ENCODE measurements at regions not wholly inside any gene's neighbourhood (a gene's known extent, or its start where the extent isn't known, plus 50 kb on each side); places are given as distances from the start of the nearest gene placed in this dataset.

DNA sequence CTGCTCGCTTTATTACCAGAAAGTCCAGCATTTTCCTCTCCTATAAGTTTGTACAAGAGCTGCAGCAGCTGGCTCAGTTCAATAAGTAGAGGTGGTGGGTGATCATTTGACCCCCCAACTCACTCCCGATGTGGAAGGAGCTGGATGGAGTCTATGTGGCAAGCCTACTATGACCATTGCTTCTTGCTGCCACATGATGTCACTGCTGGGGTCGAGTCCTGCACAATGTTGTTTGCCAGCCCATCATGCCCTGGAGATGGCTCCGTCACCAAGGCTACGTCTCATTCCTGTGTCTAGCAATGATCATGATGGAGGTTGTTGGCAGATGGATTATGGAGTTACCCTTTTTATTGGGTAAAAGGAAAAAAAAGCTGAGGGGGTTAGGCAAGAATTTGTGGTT lies 266.3 kb downstream of the PSAT1 start:
- no peaks in the 10 kb centered on the region for H3K27me3 ChIP-seq
- H3K27ac ChIP-seq = no peak overlapping the region
- intact Hi-C loops (cut with DNase I; ENCODE audit: low total_unique reads) = no loop called here
- DNase-seq = no peak
- H3K36me3 ChIP-seq = no peaks in the 10 kb centered on the region
- H3K9me3 ChIP-seq = no peaks in the 10 kb centered on the region
- TF ChIP-seq, protein P1, sequence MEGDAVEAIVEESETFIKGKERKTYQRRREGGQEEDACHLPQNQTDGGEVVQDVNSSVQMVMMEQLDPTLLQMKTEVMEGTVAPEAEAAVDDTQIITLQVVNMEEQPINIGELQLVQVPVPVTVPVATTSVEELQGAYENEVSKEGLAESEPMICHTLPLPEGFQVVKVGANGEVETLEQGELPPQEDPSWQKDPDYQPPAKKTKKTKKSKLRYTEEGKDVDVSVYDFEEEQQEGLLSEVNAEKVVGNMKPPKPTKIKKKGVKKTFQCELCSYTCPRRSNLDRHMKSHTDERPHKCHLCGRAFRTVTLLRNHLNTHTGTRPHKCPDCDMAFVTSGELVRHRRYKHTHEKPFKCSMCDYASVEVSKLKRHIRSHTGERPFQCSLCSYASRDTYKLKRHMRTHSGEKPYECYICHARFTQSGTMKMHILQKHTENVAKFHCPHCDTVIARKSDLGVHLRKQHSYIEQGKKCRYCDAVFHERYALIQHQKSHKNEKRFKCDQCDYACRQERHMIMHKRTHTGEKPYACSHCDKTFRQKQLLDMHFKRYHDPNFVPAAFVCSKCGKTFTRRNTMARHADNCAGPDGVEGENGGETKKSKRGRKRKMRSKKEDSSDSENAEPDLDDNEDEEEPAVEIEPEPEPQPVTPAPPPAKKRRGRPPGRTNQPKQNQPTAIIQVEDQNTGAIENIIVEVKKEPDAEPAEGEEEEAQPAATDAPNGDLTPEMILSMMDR (IDR thresholded peaks at IDR 0.05) = no peak
- no peaks in the 10 kb centered on the region for H3K4me1 ChIP-seq
- H3K4me3 ChIP-seq = no peak overlapping the region

DNA sequence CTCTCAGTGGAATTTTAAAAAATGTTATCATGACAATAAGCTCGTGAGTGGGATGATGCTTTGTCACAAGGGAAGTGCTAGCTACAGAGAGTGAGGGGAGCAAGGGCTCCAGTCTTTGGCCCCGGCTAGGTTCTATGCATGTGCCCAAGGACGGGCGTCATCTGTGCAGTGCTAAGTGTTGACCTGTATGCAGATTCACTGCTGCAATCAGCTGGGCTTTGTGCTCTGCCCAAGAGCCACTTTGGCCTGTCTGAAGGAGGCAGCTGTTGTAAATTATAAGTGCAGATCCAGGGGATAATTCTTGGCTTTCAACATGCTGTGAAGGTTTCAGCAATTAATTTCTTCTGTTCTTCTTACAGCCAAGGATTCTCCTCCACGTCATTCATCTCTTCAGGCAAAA lies 268.6 kb downstream of the PSAT1 start:
- H3K27me3 ChIP-seq = no peaks in the 10 kb centered on the region
- no peaks in the 10 kb centered on the region for H3K9me3 ChIP-seq
- H3K4me1 ChIP-seq = no peaks in the 10 kb centered on the region
- TF ChIP-seq, protein P1 (IDR thresholded peaks at IDR 0.05) = no peak
- no peak overlapping the region for H3K27ac ChIP-seq
- no peaks in the 10 kb centered on the region for H3K36me3 ChIP-seq
- intact Hi-C loops (cut with DNase I; ENCODE audit: low total_unique reads) = no loop called here
- no peak overlapping the region for H3K4me3 ChIP-seq
- no peak for DNase-seq

DNA sequence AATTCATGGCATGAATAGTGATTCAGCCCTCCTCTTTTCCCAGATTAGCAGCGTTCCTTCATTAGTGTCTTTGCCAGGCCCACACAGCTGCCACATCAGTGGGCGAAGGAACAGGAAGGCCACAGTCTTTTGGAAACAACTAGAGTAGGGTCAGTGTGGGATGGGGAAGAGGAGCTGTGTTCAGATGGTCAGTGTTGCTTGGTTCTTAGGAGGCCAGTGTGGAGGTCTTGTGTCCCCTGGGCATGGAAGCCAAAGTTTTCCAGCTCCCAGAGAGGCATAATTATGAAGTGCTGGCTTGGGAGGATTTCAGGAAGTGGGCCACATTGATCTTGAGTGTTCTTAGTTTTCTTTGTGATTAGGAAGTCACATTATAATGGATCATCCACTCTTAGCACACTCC lies 269.6 kb downstream of the PSAT1 start:
- intact Hi-C loops (cut with DNase I; ENCODE audit: low total_unique reads) = no loop called here
- Histone ChIP-seq H3K36me3 (no peaks in the 10 kb centered on the region), H3K27me3 (no peaks in the 10 kb centered on the region), H3K4me3 (no peak overlapping the region), H3K9me3 (no peaks in the 10 kb centered on the region), H3K27ac (no peak overlapping the region), H3K4me1 (no peaks in the 10 kb centered on the region)
- no peak for DNase-seq
- TF ChIP-seq, protein P1 (IDR thresholded peaks at IDR 0.05) = no peak

DNA sequence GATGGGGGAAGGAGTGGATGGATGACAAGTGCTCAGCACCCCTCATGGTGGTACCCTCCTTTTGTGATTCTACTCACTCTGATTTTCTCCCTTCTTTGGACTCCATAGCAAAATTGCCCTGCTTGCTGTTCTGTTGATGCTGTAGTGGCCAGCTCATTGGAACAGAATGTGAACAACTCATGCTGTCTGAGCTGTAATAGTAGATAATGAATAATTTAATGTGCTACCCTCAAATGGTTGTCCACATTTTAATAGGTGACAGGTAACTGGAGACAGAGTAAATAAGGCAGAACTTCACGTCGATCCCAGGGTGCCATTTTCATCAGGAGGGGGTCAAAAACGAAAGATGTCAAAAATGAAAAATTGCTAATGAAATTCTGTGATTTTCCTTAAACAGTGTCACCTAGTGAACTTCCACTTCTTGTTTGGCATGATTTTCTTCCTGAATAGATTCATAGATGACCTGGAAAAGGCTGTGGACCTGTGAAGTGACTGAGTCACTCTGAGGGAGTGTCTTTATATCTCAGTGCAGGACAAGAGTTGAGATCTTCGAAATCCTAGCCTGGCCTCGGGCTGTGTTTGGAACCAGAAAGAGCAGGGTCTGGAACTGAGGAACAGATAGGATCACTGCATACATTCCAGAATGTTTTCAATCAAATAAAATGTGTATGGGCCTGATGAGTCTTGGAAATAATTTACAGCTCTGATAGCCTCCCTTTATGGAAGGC lies 270.2 kb downstream of the PSAT1 start:
- TF ChIP-seq, protein P1 (IDR thresholded peaks at IDR 0.05) = no peak
- DNase-seq = no peak
- intact Hi-C loops (cut with DNase I; ENCODE audit: low total_unique reads) = no loop called here

DNA sequence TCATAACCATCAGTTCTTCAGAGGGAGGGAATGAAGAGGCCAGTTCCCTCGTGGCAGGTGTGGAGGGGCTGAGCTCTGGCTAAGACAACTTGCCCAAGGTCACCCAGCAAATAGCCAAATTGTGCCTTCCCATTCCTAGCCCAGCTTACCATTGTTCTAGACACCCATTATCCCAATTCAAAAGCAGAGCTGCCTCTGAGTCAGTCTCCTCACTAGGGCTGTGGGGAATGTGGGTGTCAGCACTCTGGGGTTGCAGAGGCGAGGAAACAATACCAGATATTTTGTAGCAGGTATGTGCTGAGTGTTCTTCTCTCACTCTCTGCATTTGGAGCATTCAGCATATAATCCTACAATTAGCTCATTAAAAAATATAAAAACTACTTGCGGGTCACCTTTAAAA lies 270.8 kb downstream of the PSAT1 start:
- no peak for DNase-seq
- intact Hi-C loops (cut with DNase I; ENCODE audit: low total_unique reads) = no loop called here

More for the DNA sequence above, 270.2 kb downstream of the PSAT1 start:
- no peaks in the 10 kb centered on the region for H3K27me3 ChIP-seq
- no peaks in the 10 kb centered on the region for H3K9me3 ChIP-seq
- H3K27ac ChIP-seq = no peak overlapping the region
- H3K36me3 ChIP-seq = no peaks in the 10 kb centered on the region
- no peaks in the 10 kb centered on the region for H3K4me1 ChIP-seq
- no peak overlapping the region for H3K4me3 ChIP-seq

More for the DNA sequence above, 270.8 kb downstream of the PSAT1 start:
- no peak overlapping the region for H3K27ac ChIP-seq
- no peaks in the 10 kb centered on the region for H3K36me3 ChIP-seq
- peaks cover 0 to 2% (median 0%) of the 10 kb centered on the region in 4 donors for H3K4me1 ChIP-seq
- H3K4me3 ChIP-seq = no peak overlapping the region
- no peaks in the 10 kb centered on the region for H3K27me3 ChIP-seq
- TF ChIP-seq, protein P1 (IDR thresholded peaks at IDR 0.05) = no peak
- no peaks in the 10 kb centered on the region for H3K9me3 ChIP-seq
